Prostate gland (tissue), 2 donors: ENCODE measurements at regions not wholly inside any gene's neighbourhood (a gene's known extent, or its start where the extent isn't known, plus 50 kb on each side); places are given as distances from the start of the nearest gene placed in this dataset.

Experiments used
- POLR2AphosphoS5 ChIP-seq: sonication (generic); formaldehyde crosslinking; IDR thresholded peaks from one replicate; pipeline ENCODE4 v1.6.1; 2017; ENCODE audit warnings: antibody characterized with exemption
- TF ChIP-seq, protein P1 (sequence below), 4 experiments: fragments of 200-600 bp in 2 of 4; fragments of 450-650 bp in 2 of 4; sonication (generic) in 2 of 4; IDR thresholded peaks; 1 replicate in 3 of 4; 2 replicates in 1 of 4; pipeline ENCODE4 v1.5.1; 2016 to 2019; ENCODE audit warnings: antibody characterized with exemption in 4 of 4, mild to moderate bottlenecking in 2 of 4, moderate library complexity in 2 of 4

GRCh38 chr2:236657801-236658200 lies 88.2 kb downstream of the ACKR3 start:
- no peak for TF ChIP-seq POLR2AphosphoS5
- TF ChIP-seq, protein P1, sequence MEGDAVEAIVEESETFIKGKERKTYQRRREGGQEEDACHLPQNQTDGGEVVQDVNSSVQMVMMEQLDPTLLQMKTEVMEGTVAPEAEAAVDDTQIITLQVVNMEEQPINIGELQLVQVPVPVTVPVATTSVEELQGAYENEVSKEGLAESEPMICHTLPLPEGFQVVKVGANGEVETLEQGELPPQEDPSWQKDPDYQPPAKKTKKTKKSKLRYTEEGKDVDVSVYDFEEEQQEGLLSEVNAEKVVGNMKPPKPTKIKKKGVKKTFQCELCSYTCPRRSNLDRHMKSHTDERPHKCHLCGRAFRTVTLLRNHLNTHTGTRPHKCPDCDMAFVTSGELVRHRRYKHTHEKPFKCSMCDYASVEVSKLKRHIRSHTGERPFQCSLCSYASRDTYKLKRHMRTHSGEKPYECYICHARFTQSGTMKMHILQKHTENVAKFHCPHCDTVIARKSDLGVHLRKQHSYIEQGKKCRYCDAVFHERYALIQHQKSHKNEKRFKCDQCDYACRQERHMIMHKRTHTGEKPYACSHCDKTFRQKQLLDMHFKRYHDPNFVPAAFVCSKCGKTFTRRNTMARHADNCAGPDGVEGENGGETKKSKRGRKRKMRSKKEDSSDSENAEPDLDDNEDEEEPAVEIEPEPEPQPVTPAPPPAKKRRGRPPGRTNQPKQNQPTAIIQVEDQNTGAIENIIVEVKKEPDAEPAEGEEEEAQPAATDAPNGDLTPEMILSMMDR (IDR thresholded peaks at IDR 0.05), result no peak
